ENCODE measurements at regions not wholly inside any gene's neighbourhood (a gene's known extent, or its start where the extent isn't known, plus 50 kb on each side); places are given as distances from the start of the nearest gene placed in this dataset.

DNA sequence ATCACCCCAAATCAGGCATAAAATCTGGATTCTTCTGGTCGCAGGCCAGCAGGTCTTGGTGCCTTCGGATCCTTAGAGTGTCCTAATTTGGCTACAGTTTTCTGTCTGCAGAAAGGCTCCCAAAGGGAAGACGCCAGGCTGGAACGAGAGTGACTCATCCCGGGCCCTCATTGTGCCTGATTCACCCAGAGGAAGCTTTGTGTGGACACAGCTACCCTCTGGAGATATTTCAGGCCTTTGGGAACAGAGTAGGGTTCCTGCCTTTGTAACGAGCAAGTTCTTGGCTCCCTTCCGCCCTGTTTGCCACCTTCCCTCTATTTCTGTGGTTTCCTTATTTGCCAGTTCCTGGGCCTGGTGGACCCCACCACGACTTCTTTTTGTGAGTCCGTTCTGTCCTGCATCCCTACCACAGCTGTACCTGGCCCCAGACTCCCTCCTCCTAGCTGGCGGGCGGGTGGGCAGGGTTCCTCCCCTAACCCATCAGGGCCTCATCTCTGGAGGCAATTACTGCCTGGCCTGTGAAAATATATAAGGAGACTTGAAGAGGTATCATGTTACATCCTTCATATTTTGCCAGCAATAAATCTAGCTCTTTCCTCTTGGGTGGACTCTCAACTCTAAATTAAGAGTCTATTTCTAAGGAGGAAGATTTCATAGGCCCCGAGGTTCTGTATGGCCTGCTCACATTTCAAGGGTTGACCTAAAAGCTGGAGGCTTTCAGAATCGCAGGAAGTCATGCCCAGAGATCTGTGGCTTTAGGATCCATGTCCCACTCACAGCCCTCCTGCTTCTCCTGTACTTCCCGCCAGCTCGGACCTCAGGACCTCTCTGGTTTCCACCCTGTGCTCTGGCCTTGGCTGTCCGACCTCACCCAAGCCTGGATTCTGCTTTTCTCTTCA is 219.2 kb upstream of the ZNF32 start:
- H3K4me2 ChIP-seq (ENCODE audit: low read length): no peak overlapping the region

More for the DNA sequence above, 219.2 kb upstream of the ZNF32 start:
- Histone ChIP-seq H3K27me3 (ENCODE audit: insufficient read depth, low read length) (peaks cover 25% of the 10 kb centered on the region), H3K36me3 (ENCODE audit: control insufficient read depth in 1 of 2, insufficient read depth in 2 of 2, low read length in 2 of 2) (no peaks in the 10 kb centered on the region), H3K9me3 (ENCODE audit: control insufficient read depth in 1 of 2, insufficient read depth in 1 of 2, low read depth in 1 of 2, low read length in 2 of 2) (no peaks in the 10 kb centered on the region), H3K9me2 (ENCODE audit: insufficient read depth) (no peaks in the 10 kb centered on the region), H3K4me1 (ENCODE audit: control insufficient read depth in 1 of 2, insufficient read depth in 2 of 2, low read length in 2 of 2) (no peaks in the 10 kb centered on the region), H3K9ac (ENCODE audit: low read length) (no peak overlapping the region), H3K4me3 (replicated peaks in 1 of 2; ENCODE audit: low read depth in 1 of 2, low read length in 2 of 2) (no peak overlapping the region), H3K79me2 (ENCODE audit: insufficient read depth, low read length) (no peaks in the 10 kb centered on the region), H4K20me1 (ENCODE audit: insufficient read depth) (no peaks in the 10 kb centered on the region), H3K27ac (ENCODE audit: low read depth, low read length) (no peak overlapping the region), H2AFZ (ENCODE audit: low read depth, low read length, poor library complexity, severe bottlenecking) (no peak overlapping the region)
- intact Hi-C loops (cut with micrococcal nuclease): no loop called here
- ChIA-PET POLR2A (no interaction called here), RAD21 (ENCODE audit: low non-redundant PET in 1 of 2, low total read pairs in 2 of 2, uncharacterized antibody in 2 of 2, unreplicated experiment in 2 of 2) (no interaction called here), CTCF (no interaction called here)
- TF ChIP-seq POLR2A (IDR thresholded peaks at IDR 0.05; ENCODE audit: borderline replicate concordance, extremely low read depth, insufficient read depth, insufficient read length) (no peak), EGR1 (IDR thresholded peaks at IDR 0.05; ENCODE audit: low read depth) (no peak), POLR2AphosphoS5 (IDR thresholded peaks at IDR 0.05; ENCODE audit: low read depth, low read length) (no peak), SIN3A (IDR thresholded peaks at IDR 0.05; ENCODE audit: low read depth) (no peak), ATF3 (IDR thresholded peaks at IDR 0.05) (no peak), YY1 (IDR thresholded peaks at IDR 0.05; ENCODE audit: extremely low read depth, insufficient replicate concordance, low read depth, low read length) (no peak), RAD21 (IDR thresholded peaks at IDR 0.05; ENCODE audit: low read depth) (no peak), ELF1 (IDR thresholded peaks at IDR 0.05; ENCODE audit: borderline replicate concordance, low read depth) (no peak), CBX3 (IDR thresholded peaks at IDR 0.05; ENCODE audit: low read depth) (no peak), JUND (IDR thresholded peaks at IDR 0.05) (no peak), ZNF274 (IDR thresholded peaks at IDR 0.05; ENCODE audit: low read depth, low read length) (no peak), SP1 (IDR thresholded peaks at IDR 0.05; ENCODE audit: low read depth) (no peak), TCF7L2 (IDR thresholded peaks at IDR 0.05; ENCODE audit: borderline replicate concordance, extremely low read depth, insufficient read depth, insufficient read length) (no peak), CEBPB (IDR thresholded peaks at IDR 0.05; ENCODE audit: low read depth) (no peak)
- TF ChIP-seq, protein P1, sequence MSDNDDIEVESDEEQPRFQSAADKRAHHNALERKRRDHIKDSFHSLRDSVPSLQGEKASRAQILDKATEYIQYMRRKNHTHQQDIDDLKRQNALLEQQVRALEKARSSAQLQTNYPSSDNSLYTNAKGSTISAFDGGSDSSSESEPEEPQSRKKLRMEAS (IDR thresholded peaks at IDR 0.05): no peak
- TF ChIP-seq, protein P2, sequence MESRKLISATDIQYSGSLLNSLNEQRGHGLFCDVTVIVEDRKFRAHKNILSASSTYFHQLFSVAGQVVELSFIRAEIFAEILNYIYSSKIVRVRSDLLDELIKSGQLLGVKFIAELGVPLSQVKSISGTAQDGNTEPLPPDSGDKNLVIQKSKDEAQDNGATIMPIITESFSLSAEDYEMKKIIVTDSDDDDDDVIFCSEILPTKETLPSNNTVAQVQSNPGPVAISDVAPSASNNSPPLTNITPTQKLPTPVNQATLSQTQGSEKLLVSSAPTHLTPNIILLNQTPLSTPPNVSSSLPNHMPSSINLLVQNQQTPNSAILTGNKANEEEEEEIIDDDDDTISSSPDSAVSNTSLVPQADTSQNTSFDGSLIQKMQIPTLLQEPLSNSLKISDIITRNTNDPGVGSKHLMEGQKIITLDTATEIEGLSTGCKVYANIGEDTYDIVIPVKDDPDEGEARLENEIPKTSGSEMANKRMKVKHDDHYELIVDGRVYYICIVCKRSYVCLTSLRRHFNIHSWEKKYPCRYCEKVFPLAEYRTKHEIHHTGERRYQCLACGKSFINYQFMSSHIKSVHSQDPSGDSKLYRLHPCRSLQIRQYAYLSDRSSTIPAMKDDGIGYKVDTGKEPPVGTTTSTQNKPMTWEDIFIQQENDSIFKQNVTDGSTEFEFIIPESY (IDR thresholded peaks at IDR 0.05; ENCODE audit: extremely low read depth, insufficient replicate concordance, low read length): no peak
- TF ChIP-seq, protein P3, sequence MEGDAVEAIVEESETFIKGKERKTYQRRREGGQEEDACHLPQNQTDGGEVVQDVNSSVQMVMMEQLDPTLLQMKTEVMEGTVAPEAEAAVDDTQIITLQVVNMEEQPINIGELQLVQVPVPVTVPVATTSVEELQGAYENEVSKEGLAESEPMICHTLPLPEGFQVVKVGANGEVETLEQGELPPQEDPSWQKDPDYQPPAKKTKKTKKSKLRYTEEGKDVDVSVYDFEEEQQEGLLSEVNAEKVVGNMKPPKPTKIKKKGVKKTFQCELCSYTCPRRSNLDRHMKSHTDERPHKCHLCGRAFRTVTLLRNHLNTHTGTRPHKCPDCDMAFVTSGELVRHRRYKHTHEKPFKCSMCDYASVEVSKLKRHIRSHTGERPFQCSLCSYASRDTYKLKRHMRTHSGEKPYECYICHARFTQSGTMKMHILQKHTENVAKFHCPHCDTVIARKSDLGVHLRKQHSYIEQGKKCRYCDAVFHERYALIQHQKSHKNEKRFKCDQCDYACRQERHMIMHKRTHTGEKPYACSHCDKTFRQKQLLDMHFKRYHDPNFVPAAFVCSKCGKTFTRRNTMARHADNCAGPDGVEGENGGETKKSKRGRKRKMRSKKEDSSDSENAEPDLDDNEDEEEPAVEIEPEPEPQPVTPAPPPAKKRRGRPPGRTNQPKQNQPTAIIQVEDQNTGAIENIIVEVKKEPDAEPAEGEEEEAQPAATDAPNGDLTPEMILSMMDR (IDR thresholded peaks at IDR 0.05 in 2 of 3, conservative IDR thresholded peaks at IDR 0.05 in 1 of 3; ENCODE audit: borderline replicate concordance in 1 of 3, insufficient read depth in 1 of 3, low read depth in 2 of 3, low read length in 2 of 3): no peak
- no peak for ATAC-seq
- BruUV-seq (replicated peaks): no TSS peak
- DNase-seq (ENCODE audit: low read depth, low spot score): no peak

Data from HCT116 (cell line).